GM19463 (cell line): ENCODE measurements at regions not wholly inside any gene's neighbourhood (a gene's known extent, or its start where the extent isn't known, plus 50 kb on each side); places are given as distances from the start of the nearest gene placed in this dataset.

Source experiments
- ATAC-seq: cut with Tn5 transposase; IDR thresholded peaks from one replicate; pipeline ENCODE4 v1.9.1; 2021; ENCODE audit warnings: mild to moderate bottlenecking, moderate library complexity; ENCODE audit not compliant: unreplicated experiment

GRCh38 chr12:42648061-42648460 is 58.5 kb upstream of the PRICKLE1 start:
- no peak for ATAC-seq

- no peak for ATAC-seq
Measured at GRCh38 chr12:42643881-42644579, 54.5 kb upstream of the PRICKLE1 start.

- ATAC-seq: no peak
Measured at GRCh38 chr12:42641221-42641885, 51.8 kb upstream of the PRICKLE1 start.

- ATAC-seq: no peak
Measured at GRCh38 chr12:42640391-42640790, 50.8 kb upstream of the PRICKLE1 start.

- no peak for ATAC-seq
Measured at GRCh38 chr12:42639556-42639955, 50.0 kb upstream of the PRICKLE1 start.
